Ovary (tissue), 7 donors: ENCODE measurements at regions not wholly inside any gene's neighbourhood (a gene's known extent, or its start where the extent isn't known, plus 50 kb on each side); places are given as distances from the start of the nearest gene placed in this dataset.

Experiments used
- DNase-seq, 5 donors: peaks; one replicate each; pipeline ENCODE4 v3.0.0-alpha.2; 2019 to 2020
- H3K27ac ChIP-seq, 2 donors: fragments of 200-600 bp; one replicate each; pipeline versions ENCODE4 v1.5.1 to v1.8.0; 2019 to 2022
- H3K27me3 ChIP-seq: fragments of 200-600 bp; one replicate; pipeline ENCODE4 v1.8.0; 2022
- H3K36me3 ChIP-seq: fragments of 200-600 bp; sonication (generic); one replicate; pipeline ENCODE4 v1.5.1; 2019
- H3K4me1 ChIP-seq: one replicate; pipeline ENCODE4 v1.8.1; 2013; ENCODE audit warnings: mild to moderate bottlenecking, moderate library complexity; ENCODE audit not compliant: insufficient read depth
- H3K4me3 ChIP-seq: fragments of 200-600 bp; sonication (generic); one replicate; pipeline ENCODE4 v1.5.1; 2017
- H3K9me3 ChIP-seq, 2 donors: fragments of 200-600 bp in 1 of 2; sonication (generic) in 1 of 2; one replicate each; pipeline versions ENCODE4 v1.5.1 to v1.8.1; 2013 to 2019; ENCODE audit warnings: mild to moderate bottlenecking in 1 of 2, moderate library complexity in 1 of 2
- CTCF ChIP-seq, 3 donors: fragments of 450-650 bp in 2 of 3; fragments of 200-600 bp in 1 of 3; IDR thresholded peaks; one replicate each; pipeline versions ENCODE4 v1.5.1 to v1.8.0; 2016 to 2022; ENCODE audit warnings: antibody characterized with exemption in 3 of 3, mild to moderate bottlenecking in 1 of 3
- EP300 ChIP-seq: sonication (generic); formaldehyde crosslinking; IDR thresholded peaks from one replicate; pipeline ENCODE4 v1.6.1; 2017; ENCODE audit warnings: antibody characterized with exemption
- POLR2A ChIP-seq: fragments of 450-650 bp; IDR thresholded peaks from one replicate; pipeline ENCODE4 v1.6.1; 2017; ENCODE audit warnings: antibody characterized with exemption, mild to moderate bottlenecking, moderate library complexity
- WGBS, 3 donors: extraction: QIAGEN DNeasy Blood & Tissue Kit in 1 of 3; methylation state at CpG; one replicate each; pipeline versions ENCODE4 v1.1.5 to v1.1.7; 2013 to 2017; 5-methylcytosine and 5-hydroxymethylcytosine counted together
- intact Hi-C, 4 donors: fragments of 100-400 bp; cut with DNase I; formaldehyde crosslinking; loops; one replicate each; pipeline versions ENCODE4 v1.11.0 to v1.15.1; 2022 to 2023
- donor health status: DM: no; HTN: no; CAD: no; lungs with moderate emphysema.
- donor health status: DM: no; HTN: no; CAD: no.
- donor health status: Bipolar disorder and iron deficiency.
- donor health status: DM: no; HTN: no; CAD: no.
- donor health status: DM: yes; HTN: yes; CAD: no.

GRCh38 chr1:79543394-79543793, 536.9 kb upstream of the ADGRL4 start:
- Histone ChIP-seq H3K4me1 (no peaks in the 10 kb centered on the region), H3K27ac (no peak overlapping the region), H3K36me3 (no peaks in the 10 kb centered on the region), H3K9me3 (no peaks in the 10 kb centered on the region), H3K27me3 (no peaks in the 10 kb centered on the region), H3K4me3 (no peak overlapping the region)
- TF ChIP-seq EP300, result no peak
- TF ChIP-seq POLR2A, result no peak
- no peak for TF ChIP-seq CTCF (IDR thresholded peaks at IDR 0.05)
- intact Hi-C loops, result no loop called here
- no peak for DNase-seq
- WGBS, 3 donors, result 66 to 69% (median 67%) methylated on average over 3 of the region's 3 CpGs

GRCh38 chr1:79539001-79539400, 532.5 kb upstream of the ADGRL4 start:
- Histone ChIP-seq H3K36me3 (no peaks in the 10 kb centered on the region), H3K27ac (no peak overlapping the region), H3K4me3 (no peak overlapping the region), H3K4me1 (no peaks in the 10 kb centered on the region), H3K27me3 (no peaks in the 10 kb centered on the region), H3K9me3 (no peaks in the 10 kb centered on the region)
- TF ChIP-seq POLR2A (no peak), EP300 (no peak), CTCF (IDR thresholded peaks at IDR 0.05) (no peak)
- intact Hi-C loops, result no loop called here
- DNase-seq, result no peak

- Histone ChIP-seq H3K27ac (no peak overlapping the region), H3K27me3 (no peaks in the 10 kb centered on the region), H3K4me3 (no peak overlapping the region), H3K9me3 (no peaks in the 10 kb centered on the region), H3K36me3 (no peaks in the 10 kb centered on the region), H3K4me1 (no peaks in the 10 kb centered on the region)
- DNase-seq, result no peak
- intact Hi-C loops, result no loop called here
- WGBS, 3 donors, result 63 to 71% (median 64%) methylated on average over 5 of the region's 5 CpGs
- TF ChIP-seq EP300 (no peak), CTCF (IDR thresholded peaks at IDR 0.05) (no peak), POLR2A (no peak)
Observed at GRCh38 chr1:79532555-79532954, 526.0 kb upstream of the ADGRL4 start.

GRCh38 chr1:79531790-79532189, 525.3 kb upstream of the ADGRL4 start:
- DNase-seq, result no peak
- TF ChIP-seq POLR2A (no peak), EP300 (no peak), CTCF (IDR thresholded peaks at IDR 0.05) (no peak)
- H3K27me3 ChIP-seq, result no peaks in the 10 kb centered on the region
- WGBS, 3 donors, result 91 to 95% (median 91%) methylated on average over 2 of the region's 2 CpGs
- H3K9me3 ChIP-seq, result no peaks in the 10 kb centered on the region
- no peak overlapping the region for H3K4me3 ChIP-seq
- H3K4me1 ChIP-seq, result no peaks in the 10 kb centered on the region
- no peak overlapping the region for H3K27ac ChIP-seq
- intact Hi-C loops, result no loop called here
- no peaks in the 10 kb centered on the region for H3K36me3 ChIP-seq

- H3K27me3 ChIP-seq, result no peaks in the 10 kb centered on the region
- H3K4me1 ChIP-seq, result no peaks in the 10 kb centered on the region
- no peak overlapping the region for H3K4me3 ChIP-seq
- no peak overlapping the region for H3K27ac ChIP-seq
- intact Hi-C loops, result no loop called here
- no peak for DNase-seq
- no peaks in the 10 kb centered on the region for H3K9me3 ChIP-seq
- no peaks in the 10 kb centered on the region for H3K36me3 ChIP-seq
- TF ChIP-seq EP300 (no peak), POLR2A (no peak), CTCF (IDR thresholded peaks at IDR 0.05) (no peak)
- WGBS, 3 donors, result 76 to 90% (median 81%) methylated on average over 2 of the region's 2 CpGs
Observed at GRCh38 chr1:79530476-79530875, 523.9 kb upstream of the ADGRL4 start.
